ENCODE measurements at regions not wholly inside any gene's neighbourhood (a gene's known extent, or its start where the extent isn't known, plus 50 kb on each side); places are given as distances from the start of the nearest gene placed in this dataset.

- no peak for TF ChIP-seq CTCF (IDR thresholded peaks at IDR 0.05; ENCODE audit: unreplicated experiment)
- Mint-ChIP-seq H3K27ac (no peak overlapping the region), H3K4me3 (ENCODE audit: low read depth) (no peak overlapping the region), H3K27me3 (no peaks in the 10 kb centered on the region), H3K9me3 (ENCODE audit: low read depth) (peaks cover 7% of the 10 kb centered on the region), H3K4me1 (ENCODE audit: low read depth) (no peaks in the 10 kb centered on the region), H3K36me3 (ENCODE audit: insufficient read depth) (no peaks in the 10 kb centered on the region)
- no peak for DNase-seq (ENCODE audit: low spot score, unreplicated experiment)
Observed at GRCh38 chr7:118572604-118573003, 348.1 kb downstream of the ANKRD7 start.

- Mint-ChIP-seq H3K4me3 (ENCODE audit: low read depth) (no peak overlapping the region), H3K4me1 (ENCODE audit: low read depth) (no peaks in the 10 kb centered on the region), H3K27ac (no peak overlapping the region), H3K27me3 (no peaks in the 10 kb centered on the region), H3K9me3 (ENCODE audit: low read depth) (peaks cover 4% of the 10 kb centered on the region), H3K36me3 (ENCODE audit: insufficient read depth) (no peaks in the 10 kb centered on the region)
- TF ChIP-seq CTCF (IDR thresholded peaks at IDR 0.05; ENCODE audit: unreplicated experiment): no peak
- no peak for DNase-seq (ENCODE audit: low spot score, unreplicated experiment)
Observed at GRCh38 chr7:118573085-118573484, 348.6 kb downstream of the ANKRD7 start.

DNA sequence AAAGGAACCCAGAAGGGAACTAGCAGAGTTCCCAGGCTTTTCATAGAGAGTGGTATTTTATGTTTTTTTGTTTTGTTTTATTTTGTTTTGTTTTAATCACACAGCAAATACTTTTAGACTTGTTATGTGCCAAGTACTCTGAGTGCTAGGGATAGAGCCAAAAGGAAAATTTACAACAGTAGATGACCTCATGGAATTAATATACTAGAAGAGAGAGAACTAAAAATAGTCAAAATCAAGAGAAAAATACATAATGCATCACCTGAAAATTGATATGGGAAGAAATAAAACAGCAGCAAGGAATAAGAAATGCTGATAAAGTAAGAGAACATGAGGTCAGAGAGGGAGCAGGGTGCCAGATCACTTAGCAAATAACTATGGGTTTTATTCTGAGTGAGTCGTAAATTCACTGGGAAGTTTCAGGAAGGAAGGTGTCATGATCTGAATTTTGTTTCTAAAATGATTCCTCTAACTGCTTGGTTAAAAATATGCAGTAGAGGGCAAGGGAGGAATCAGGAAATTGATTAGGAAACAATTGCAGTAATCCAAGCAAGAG lies 351.0 kb downstream of the ANKRD7 start:
- H3K4me1 Mint-ChIP-seq (ENCODE audit: low read depth): no peaks in the 10 kb centered on the region
- no peak overlapping the region for H3K27ac Mint-ChIP-seq
- no peaks in the 10 kb centered on the region for H3K36me3 Mint-ChIP-seq (ENCODE audit: insufficient read depth)
- H3K27me3 Mint-ChIP-seq: no peaks in the 10 kb centered on the region
- peaks cover 3% of the 10 kb centered on the region for H3K9me3 Mint-ChIP-seq (ENCODE audit: low read depth)
- no peak for DNase-seq (ENCODE audit: low spot score, unreplicated experiment)
- H3K4me3 Mint-ChIP-seq (ENCODE audit: low read depth): no peak overlapping the region
- no peak for TF ChIP-seq CTCF (IDR thresholded peaks at IDR 0.05; ENCODE audit: unreplicated experiment)

DNA sequence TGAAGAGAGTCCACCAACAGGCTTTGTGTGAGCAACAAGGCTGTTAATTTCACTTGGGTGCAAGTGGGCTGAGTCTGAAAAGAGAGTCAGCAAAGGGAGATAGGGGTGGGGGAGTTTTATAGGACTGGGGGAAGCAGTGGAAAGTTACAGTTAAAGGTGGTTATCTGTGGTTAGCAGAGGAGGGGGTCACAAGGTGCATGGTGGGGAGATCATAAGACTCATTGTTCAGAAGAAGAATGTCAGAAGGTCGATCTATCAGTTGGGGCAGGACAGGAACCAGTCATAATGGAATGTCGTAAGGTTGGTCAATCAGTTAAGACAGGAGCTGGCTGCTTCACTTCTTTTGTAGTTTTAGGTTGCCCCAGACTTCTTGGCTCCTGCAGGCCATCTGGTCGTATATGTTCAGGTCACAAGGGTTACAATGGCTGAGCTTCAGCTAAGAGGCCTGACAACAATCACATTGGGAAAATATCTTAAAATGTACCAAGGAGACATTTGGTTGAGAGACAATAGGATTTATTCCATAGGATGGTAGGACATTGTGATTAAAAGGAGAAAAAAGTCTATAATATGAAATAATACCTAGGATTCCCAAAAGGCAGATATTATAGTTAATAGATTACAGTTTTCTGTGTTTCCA lies 356.4 kb downstream of the ANKRD7 start:
- H3K27ac Mint-ChIP-seq: no peak overlapping the region

GRCh38 chr7:118583641-118584040 lies 359.1 kb downstream of the ANKRD7 start:
- Mint-ChIP-seq H3K27me3 (no peaks in the 10 kb centered on the region), H3K27ac (no peak overlapping the region), H3K4me1 (ENCODE audit: low read depth) (peaks cover 2% of the 10 kb centered on the region), H3K36me3 (ENCODE audit: insufficient read depth) (peaks cover 2% of the 10 kb centered on the region), H3K4me3 (ENCODE audit: low read depth) (no peak overlapping the region), H3K9me3 (ENCODE audit: low read depth) (peaks cover 18% of the 10 kb centered on the region)
- TF ChIP-seq CTCF (IDR thresholded peaks at IDR 0.05; ENCODE audit: unreplicated experiment): no peak
- no peak for DNase-seq (ENCODE audit: low spot score, unreplicated experiment)

More for the DNA sequence above, 356.4 kb downstream of the ANKRD7 start:
- Mint-ChIP-seq H3K9me3 (ENCODE audit: low read depth) (peaks cover 2% of the 10 kb centered on the region), H3K27me3 (no peaks in the 10 kb centered on the region), H3K4me3 (ENCODE audit: low read depth) (no peak overlapping the region), H3K4me1 (ENCODE audit: low read depth) (peaks cover 2% of the 10 kb centered on the region), H3K36me3 (ENCODE audit: insufficient read depth) (no peaks in the 10 kb centered on the region)
- no peak for DNase-seq (ENCODE audit: low spot score, unreplicated experiment)
- TF ChIP-seq CTCF (IDR thresholded peaks at IDR 0.05; ENCODE audit: unreplicated experiment): no peak
